ENCODE measurements at regions not wholly inside any gene's neighbourhood (a gene's known extent, or its start where the extent isn't known, plus 50 kb on each side); places are given as distances from the start of the nearest gene placed in this dataset.

DNA sequence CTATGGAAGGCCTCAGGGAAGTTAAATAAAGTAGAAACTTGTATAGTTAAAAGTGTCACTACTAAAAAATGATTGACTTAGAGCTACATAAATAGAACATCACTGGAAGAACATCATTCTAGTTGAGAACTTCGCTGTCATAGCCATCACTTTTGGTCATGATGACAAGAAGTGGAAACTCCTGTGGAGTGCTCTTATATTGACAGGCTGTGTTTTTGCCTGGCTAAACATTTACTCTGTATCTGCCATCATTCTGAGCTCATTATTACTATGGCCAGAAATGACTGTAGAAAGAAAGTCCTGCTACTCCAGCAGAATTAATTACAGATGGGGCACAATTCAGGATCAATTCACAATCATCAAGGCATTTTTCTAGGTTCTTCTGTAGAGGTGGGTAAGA lies 165.1 kb upstream of the GOLIM4 start:
- H3K36me3 Mint-ChIP-seq, result peaks cover 11% of the 10 kb centered on the region
- no peak for DNase-seq (ENCODE audit: low spot score)
- CTCF ChIA-PET, result no interaction called here
- no peak overlapping the region for H3K27ac Mint-ChIP-seq
- ATAC-seq, result no peak
- peaks cover 13% of the 10 kb centered on the region for H3K4me1 Mint-ChIP-seq
- POLR2A ChIA-PET, result no interaction called here
- TF ChIP-seq OVOL2 (CRISPR knock-in tag; IDR thresholded peaks at IDR 0.05; ENCODE audit: borderline replicate concordance) (no peak), NR3C1 (CRISPR knock-in tag; conservative IDR thresholded peaks at IDR 0.05; ENCODE audit: low read depth) (no peak), IRF2 (CRISPR knock-in tag; IDR thresholded peaks at IDR 0.05; ENCODE audit: borderline replicate concordance, low read depth) (no peak), SP1 (CRISPR knock-in tag; conservative IDR thresholded peaks at IDR 0.05) (no peak), RORB (CRISPR knock-in tag; IDR thresholded peaks at IDR 0.05) (no peak), NFATC4 (CRISPR knock-in tag; IDR thresholded peaks at IDR 0.05) (no peak), FOXK1 (CRISPR knock-in tag; IDR thresholded peaks at IDR 0.05) (no peak), GRHL2 (CRISPR knock-in tag; IDR thresholded peaks at IDR 0.05; ENCODE audit: insufficient replicate concordance, severe bottlenecking) (no peak), NFE2L1 (CRISPR knock-in tag; IDR thresholded peaks at IDR 0.05) (no peak), ZNF396 (CRISPR knock-in tag; IDR thresholded peaks at IDR 0.05; ENCODE audit: borderline replicate concordance) (no peak), MYBL2 (CRISPR knock-in tag; IDR thresholded peaks at IDR 0.05) (no peak)
- TF ChIP-seq, protein P1, sequence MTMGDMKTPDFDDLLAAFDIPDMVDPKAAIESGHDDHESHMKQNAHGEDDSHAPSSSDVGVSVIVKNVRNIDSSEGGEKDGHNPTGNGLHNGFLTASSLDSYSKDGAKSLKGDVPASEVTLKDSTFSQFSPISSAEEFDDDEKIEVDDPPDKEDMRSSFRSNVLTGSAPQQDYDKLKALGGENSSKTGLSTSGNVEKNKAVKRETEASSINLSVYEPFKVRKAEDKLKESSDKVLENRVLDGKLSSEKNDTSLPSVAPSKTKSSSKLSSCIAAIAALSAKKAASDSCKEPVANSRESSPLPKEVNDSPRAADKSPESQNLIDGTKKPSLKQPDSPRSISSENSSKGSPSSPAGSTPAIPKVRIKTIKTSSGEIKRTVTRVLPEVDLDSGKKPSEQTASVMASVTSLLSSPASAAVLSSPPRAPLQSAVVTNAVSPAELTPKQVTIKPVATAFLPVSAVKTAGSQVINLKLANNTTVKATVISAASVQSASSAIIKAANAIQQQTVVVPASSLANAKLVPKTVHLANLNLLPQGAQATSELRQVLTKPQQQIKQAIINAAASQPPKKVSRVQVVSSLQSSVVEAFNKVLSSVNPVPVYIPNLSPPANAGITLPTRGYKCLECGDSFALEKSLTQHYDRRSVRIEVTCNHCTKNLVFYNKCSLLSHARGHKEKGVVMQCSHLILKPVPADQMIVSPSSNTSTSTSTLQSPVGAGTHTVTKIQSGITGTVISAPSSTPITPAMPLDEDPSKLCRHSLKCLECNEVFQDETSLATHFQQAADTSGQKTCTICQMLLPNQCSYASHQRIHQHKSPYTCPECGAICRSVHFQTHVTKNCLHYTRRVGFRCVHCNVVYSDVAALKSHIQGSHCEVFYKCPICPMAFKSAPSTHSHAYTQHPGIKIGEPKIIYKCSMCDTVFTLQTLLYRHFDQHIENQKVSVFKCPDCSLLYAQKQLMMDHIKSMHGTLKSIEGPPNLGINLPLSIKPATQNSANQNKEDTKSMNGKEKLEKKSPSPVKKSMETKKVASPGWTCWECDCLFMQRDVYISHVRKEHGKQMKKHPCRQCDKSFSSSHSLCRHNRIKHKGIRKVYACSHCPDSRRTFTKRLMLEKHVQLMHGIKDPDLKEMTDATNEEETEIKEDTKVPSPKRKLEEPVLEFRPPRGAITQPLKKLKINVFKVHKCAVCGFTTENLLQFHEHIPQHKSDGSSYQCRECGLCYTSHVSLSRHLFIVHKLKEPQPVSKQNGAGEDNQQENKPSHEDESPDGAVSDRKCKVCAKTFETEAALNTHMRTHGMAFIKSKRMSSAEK (CRISPR knock-in tag; IDR thresholded peaks at IDR 0.05; ENCODE audit: borderline replicate concordance), result no peak
- TF ChIP-seq, protein P2, sequence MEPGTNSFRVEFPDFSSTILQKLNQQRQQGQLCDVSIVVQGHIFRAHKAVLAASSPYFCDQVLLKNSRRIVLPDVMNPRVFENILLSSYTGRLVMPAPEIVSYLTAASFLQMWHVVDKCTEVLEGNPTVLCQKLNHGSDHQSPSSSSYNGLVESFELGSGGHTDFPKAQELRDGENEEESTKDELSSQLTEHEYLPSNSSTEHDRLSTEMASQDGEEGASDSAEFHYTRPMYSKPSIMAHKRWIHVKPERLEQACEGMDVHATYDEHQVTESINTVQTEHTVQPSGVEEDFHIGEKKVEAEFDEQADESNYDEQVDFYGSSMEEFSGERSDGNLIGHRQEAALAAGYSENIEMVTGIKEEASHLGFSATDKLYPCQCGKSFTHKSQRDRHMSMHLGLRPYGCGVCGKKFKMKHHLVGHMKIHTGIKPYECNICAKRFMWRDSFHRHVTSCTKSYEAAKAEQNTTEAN (CRISPR knock-in tag; IDR thresholded peaks at IDR 0.05), result no peak
- TF ChIP-seq, protein P3, sequence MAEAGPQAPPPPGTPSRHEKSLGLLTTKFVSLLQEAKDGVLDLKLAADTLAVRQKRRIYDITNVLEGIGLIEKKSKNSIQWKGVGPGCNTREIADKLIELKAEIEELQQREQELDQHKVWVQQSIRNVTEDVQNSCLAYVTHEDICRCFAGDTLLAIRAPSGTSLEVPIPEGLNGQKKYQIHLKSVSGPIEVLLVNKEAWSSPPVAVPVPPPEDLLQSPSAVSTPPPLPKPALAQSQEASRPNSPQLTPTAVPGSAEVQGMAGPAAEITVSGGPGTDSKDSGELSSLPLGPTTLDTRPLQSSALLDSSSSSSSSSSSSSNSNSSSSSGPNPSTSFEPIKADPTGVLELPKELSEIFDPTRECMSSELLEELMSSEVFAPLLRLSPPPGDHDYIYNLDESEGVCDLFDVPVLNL (CRISPR knock-in tag; IDR thresholded peaks at IDR 0.05; ENCODE audit: borderline replicate concordance, low read depth), result no peak
- TF ChIP-seq, protein P4, sequence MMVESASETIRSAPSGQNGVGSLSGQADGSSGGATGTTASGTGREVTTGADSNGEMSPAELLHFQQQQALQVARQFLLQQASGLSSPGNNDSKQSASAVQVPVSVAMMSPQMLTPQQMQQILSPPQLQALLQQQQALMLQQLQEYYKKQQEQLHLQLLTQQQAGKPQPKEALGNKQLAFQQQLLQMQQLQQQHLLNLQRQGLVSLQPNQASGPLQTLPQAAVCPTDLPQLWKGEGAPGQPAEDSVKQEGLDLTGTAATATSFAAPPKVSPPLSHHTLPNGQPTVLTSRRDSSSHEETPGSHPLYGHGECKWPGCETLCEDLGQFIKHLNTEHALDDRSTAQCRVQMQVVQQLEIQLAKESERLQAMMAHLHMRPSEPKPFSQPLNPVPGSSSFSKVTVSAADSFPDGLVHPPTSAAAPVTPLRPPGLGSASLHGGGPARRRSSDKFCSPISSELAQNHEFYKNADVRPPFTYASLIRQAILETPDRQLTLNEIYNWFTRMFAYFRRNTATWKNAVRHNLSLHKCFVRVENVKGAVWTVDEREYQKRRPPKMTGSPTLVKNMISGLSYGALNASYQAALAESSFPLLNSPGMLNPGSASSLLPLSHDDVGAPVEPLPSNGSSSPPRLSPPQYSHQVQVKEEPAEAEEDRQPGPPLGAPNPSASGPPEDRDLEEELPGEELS (CRISPR knock-in tag; IDR thresholded peaks at IDR 0.05), result no peak
- TF ChIP-seq, protein P5, sequence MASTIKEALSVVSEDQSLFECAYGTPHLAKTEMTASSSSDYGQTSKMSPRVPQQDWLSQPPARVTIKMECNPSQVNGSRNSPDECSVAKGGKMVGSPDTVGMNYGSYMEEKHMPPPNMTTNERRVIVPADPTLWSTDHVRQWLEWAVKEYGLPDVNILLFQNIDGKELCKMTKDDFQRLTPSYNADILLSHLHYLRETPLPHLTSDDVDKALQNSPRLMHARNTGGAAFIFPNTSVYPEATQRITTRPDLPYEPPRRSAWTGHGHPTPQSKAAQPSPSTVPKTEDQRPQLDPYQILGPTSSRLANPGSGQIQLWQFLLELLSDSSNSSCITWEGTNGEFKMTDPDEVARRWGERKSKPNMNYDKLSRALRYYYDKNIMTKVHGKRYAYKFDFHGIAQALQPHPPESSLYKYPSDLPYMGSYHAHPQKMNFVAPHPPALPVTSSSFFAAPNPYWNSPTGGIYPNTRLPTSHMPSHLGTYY (CRISPR knock-in tag; IDR thresholded peaks at IDR 0.05), result no peak
- TF ChIP-seq, protein P6, sequence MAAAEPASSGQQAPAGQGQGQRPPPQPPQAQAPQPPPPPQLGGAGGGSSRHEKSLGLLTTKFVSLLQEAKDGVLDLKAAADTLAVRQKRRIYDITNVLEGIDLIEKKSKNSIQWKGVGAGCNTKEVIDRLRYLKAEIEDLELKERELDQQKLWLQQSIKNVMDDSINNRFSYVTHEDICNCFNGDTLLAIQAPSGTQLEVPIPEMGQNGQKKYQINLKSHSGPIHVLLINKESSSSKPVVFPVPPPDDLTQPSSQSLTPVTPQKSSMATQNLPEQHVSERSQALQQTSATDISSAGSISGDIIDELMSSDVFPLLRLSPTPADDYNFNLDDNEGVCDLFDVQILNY (CRISPR knock-in tag; IDR thresholded peaks at IDR 0.05), result no peak
- no peaks in the 10 kb centered on the region; the same call in 1 of the 2 replicates for H3K27me3 Mint-ChIP-seq (ENCODE audit: low read depth)
- peaks cover 11% of the 10 kb centered on the region for H3K9me3 Mint-ChIP-seq
- H3K4me3 Mint-ChIP-seq, result no peak overlapping the region
